GM12872 (cell line): ENCODE measurements at regions not wholly inside any gene's neighbourhood (a gene's known extent, or its start where the extent isn't known, plus 50 kb on each side); places are given as distances from the start of the nearest gene placed in this dataset.

Source experiments
- TF ChIP-seq, protein P1 (sequence below): IDR thresholded peaks from 3 replicates; pipeline ENCODE4 v1.5.1; 2011; ENCODE audit warnings: low read depth, mild to moderate bottlenecking, low read length, moderate library complexity; ENCODE audit not compliant: insufficient read depth

DNA sequence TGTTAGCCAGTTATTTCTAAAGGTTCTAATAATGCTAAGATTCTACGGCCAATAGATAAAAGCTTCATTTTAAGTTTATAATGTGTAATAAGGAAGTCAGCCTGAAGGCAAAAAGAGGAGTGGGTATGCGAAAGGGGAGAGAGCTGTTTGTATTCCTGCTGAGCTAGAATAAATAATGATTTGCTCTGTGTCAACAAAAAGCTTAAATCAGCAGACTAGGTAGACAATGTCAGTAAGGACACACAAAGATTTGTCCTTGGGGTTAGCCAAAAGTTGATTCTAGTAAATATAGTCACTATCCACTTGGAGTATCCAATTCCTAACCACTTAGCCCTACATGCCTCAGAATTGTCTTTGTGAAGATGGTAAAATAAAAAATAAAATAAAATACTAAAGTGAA, 90.3 kb upstream of the GRIA3 start:
- TF ChIP-seq, protein P1, sequence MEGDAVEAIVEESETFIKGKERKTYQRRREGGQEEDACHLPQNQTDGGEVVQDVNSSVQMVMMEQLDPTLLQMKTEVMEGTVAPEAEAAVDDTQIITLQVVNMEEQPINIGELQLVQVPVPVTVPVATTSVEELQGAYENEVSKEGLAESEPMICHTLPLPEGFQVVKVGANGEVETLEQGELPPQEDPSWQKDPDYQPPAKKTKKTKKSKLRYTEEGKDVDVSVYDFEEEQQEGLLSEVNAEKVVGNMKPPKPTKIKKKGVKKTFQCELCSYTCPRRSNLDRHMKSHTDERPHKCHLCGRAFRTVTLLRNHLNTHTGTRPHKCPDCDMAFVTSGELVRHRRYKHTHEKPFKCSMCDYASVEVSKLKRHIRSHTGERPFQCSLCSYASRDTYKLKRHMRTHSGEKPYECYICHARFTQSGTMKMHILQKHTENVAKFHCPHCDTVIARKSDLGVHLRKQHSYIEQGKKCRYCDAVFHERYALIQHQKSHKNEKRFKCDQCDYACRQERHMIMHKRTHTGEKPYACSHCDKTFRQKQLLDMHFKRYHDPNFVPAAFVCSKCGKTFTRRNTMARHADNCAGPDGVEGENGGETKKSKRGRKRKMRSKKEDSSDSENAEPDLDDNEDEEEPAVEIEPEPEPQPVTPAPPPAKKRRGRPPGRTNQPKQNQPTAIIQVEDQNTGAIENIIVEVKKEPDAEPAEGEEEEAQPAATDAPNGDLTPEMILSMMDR, result no peak

DNA sequence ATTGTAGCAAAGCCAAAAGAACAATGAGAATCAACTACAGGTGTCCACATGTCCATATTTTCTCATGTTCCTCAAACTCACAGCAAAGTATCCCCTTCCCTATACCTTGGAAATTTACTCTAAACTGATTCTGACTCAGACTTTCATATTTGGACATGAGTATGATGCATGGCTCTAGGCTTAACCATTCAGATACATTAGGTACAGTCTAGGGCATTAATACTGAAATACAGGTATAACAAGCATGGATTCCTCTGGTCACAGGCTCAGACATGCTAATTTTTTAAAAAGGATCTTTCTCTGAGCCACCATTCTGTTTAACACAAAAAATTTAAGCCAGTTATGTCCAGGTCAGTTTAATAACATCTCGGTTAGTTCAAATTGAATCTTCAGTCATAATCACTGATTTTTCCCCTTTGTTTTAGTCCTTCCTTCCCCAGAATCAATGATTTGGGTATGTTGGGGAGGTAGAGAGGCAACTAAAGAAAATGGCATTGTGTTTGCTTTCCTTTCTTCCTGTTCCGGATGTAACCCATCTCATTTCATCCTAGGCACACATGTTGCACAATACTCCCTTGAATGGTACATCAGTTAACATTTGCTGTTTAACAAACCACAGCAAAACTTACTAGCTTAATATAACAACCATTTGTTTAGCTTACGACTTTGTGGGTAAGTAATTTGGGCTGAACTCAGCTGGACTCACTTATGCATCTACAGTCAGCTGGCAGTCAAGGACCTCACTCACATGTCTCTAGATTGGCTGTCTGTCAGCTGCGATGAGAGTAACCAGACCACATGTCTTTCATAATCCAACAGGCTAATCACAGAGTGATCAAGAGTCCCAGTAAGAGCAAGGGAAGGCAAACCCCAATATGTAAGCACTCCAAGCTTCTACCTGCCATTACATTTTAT, 75.3 kb upstream of the GRIA3 start:
- TF ChIP-seq, protein P1, result no peak

DNA sequence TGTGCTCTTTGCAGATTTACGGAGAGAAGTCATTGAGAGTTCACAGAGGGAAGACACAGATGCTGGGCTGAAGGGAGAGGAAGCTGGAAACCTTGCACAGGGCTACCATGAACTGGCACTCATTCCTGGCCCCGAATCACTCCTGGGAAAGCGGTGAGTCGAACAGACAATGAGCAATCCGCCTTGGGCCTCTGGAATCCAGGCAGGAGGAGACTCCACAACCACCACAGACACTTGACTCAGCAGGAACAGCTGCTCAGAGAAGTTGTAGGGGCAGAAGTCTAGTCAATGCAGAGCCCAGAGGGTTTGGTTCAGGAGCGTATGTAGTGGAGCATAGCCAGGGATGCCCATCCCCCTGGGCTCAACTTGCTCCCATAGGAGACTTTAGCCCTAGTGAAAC, 62.8 kb upstream of the GRIA3 start:
- TF ChIP-seq, protein P1, result no peak
